CD4-positive, alpha-beta T cell (primary cell): ENCODE measurements at regions not wholly inside any gene's neighbourhood (a gene's known extent, or its start where the extent isn't known, plus 50 kb on each side); places are given as distances from the start of the nearest gene placed in this dataset.

Experiments used
- ATAC-seq: fragments of 200-7000 bp; cut with Tn5 transposase; one replicate; pipeline ENCODE4 v1.10.0; 2022; ENCODE audit warnings: mild to moderate bottlenecking; ENCODE audit not compliant: poor library complexity
- CTCF ChIA-PET: fragments of 350-600 bp; sonication (Branson Sonifier 250); formaldehyde crosslinking; loops from one replicate; lab custom pipeline; 2021; ENCODE audit warnings: antibody characterized with exemption, inconsistent platforms; lab: Charles Lee
- POLR2A ChIA-PET: fragments of 350-600 bp; sonication (Branson Sonifier 250); formaldehyde crosslinking; loops from one replicate; lab custom pipeline; 2021; ENCODE audit warnings: antibody characterized with exemption, inconsistent platforms; lab: Charles Lee
- DNase-seq, 14 experiments: peaks; one replicate each; pipeline ENCODE4 v3.0.0-alpha.2; 2013 to 2020; ENCODE audit warnings: mixed read lengths in 2 of 14
- H3K27ac ChIP-seq, 2 donors: one replicate each; pipeline versions ENCODE4 v1.5.1 to v1.7.0; 2013; ENCODE audit warnings: low read length in 2 of 2, low read depth in 1 of 2, mild to moderate bottlenecking in 1 of 2
- H3K27me3 ChIP-seq, 2 experiments: 1 replicate in 1 of 2; 2 replicates in 1 of 2; pipeline versions ENCODE4 v1.6.1 to v1.7.0; 2013; ENCODE audit warnings: low read length in 2 of 2, control low read depth in 1 of 2, mild to moderate bottlenecking in 1 of 2, moderate library complexity in 1 of 2; ENCODE audit not compliant: insufficient read depth in 2 of 2, control insufficient read depth in 1 of 2
- H3K36me3 ChIP-seq: one replicate; pipeline ENCODE4 v1.6.1; 2013; ENCODE audit warnings: low read length, control low read depth; ENCODE audit not compliant: insufficient read depth
- H3K4me1 ChIP-seq: one replicate; pipeline ENCODE4 v1.6.1; 2013; ENCODE audit warnings: low read length, control low read depth; ENCODE audit not compliant: insufficient read depth
- H3K4me3 ChIP-seq: one replicate; pipeline ENCODE4 v1.5.1; 2013; ENCODE audit warnings: mild to moderate bottlenecking, low read length, moderate library complexity
- H3K9me3 ChIP-seq, 2 experiments: 1 replicate in 1 of 2; 2 replicates in 1 of 2; pipeline versions ENCODE4 v1.6.1 to v1.7.0; 2013; ENCODE audit warnings: low read length in 2 of 2, mild to moderate bottlenecking in 2 of 2, control low read depth in 1 of 2, moderate library complexity in 1 of 2; ENCODE audit not compliant: control insufficient read depth in 1 of 2, insufficient read depth in 1 of 2
- H3K27ac Mint-ChIP-seq: one replicate; pipeline ENCODE4 v1.8.0; 2020; ENCODE audit warnings: mixed read lengths
- H3K27me3 Mint-ChIP-seq: one replicate; pipeline ENCODE4 v1.8.0; 2021; ENCODE audit warnings: mixed read lengths
- H3K36me3 Mint-ChIP-seq: one replicate; pipeline ENCODE4 v1.8.0; 2021; ENCODE audit warnings: low read depth, mixed read lengths
- H3K4me1 Mint-ChIP-seq: one replicate; pipeline ENCODE4 v1.8.0; 2021; ENCODE audit warnings: low read depth, mixed read lengths
- H3K4me3 Mint-ChIP-seq: one replicate; pipeline ENCODE4 v1.8.0; 2020; ENCODE audit warnings: mild to moderate bottlenecking, mixed read lengths
- H3K9me3 Mint-ChIP-seq: one replicate; pipeline ENCODE4 v1.8.0; 2020; ENCODE audit warnings: mixed read lengths
- intact Hi-C, 2 experiments: fragments of 100-400 bp; cut with DNase I in 1 of 2; cut with micrococcal nuclease in 1 of 2; formaldehyde crosslinking; loops; one replicate each; pipeline versions ENCODE4 v1.15.1 to v1.9.0; 2023 to 2025; cut with DNase I, micrococcal nuclease
- TF ChIP-seq, protein P1 (sequence below): fragments of 200-600 bp; IDR thresholded peaks from one replicate; pipeline ENCODE4 v1.8.0; 2022; ENCODE audit warnings: antibody characterized with exemption, mild to moderate bottlenecking

DNA sequence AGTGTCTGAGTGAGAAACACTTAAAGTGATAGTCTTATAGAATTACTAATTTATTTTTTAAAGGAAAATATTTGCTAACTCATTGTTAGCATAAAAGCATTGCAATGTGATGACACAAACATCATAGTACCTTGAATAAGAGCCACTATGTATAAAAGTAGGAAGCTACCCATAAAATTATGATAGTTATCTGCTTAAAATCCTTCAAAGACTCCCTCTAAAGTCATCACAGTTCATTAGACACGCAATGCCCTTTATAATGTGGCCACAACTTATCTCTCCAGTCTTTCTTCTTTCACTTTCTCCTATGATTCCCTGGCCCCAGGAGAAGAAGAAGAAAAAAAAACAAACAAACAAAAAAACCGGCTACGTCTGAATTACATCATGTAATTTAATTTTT, 1144.0 kb upstream of the NUDT12 start:
- Histone ChIP-seq H3K27me3 (no peaks in the 10 kb centered on the region), H3K9me3 (peaks cover 4 to 5% of the 10 kb centered on the region in 2 experiments), H3K4me3 (no peak overlapping the region), H3K4me1 (no peaks in the 10 kb centered on the region), H3K36me3 (no peaks in the 10 kb centered on the region), H3K27ac (no peak overlapping the region)
- DNase-seq, result no peak
- Mint-ChIP-seq H3K4me3 (no peak overlapping the region), H3K9me3 (no peaks in the 10 kb centered on the region), H3K27me3 (no peaks in the 10 kb centered on the region), H3K4me1 (no peaks in the 10 kb centered on the region), H3K36me3 (no peaks in the 10 kb centered on the region), H3K27ac (no peak overlapping the region)
- ChIA-PET POLR2A (no interaction called here), CTCF (no interaction called here)
- TF ChIP-seq, protein P1, sequence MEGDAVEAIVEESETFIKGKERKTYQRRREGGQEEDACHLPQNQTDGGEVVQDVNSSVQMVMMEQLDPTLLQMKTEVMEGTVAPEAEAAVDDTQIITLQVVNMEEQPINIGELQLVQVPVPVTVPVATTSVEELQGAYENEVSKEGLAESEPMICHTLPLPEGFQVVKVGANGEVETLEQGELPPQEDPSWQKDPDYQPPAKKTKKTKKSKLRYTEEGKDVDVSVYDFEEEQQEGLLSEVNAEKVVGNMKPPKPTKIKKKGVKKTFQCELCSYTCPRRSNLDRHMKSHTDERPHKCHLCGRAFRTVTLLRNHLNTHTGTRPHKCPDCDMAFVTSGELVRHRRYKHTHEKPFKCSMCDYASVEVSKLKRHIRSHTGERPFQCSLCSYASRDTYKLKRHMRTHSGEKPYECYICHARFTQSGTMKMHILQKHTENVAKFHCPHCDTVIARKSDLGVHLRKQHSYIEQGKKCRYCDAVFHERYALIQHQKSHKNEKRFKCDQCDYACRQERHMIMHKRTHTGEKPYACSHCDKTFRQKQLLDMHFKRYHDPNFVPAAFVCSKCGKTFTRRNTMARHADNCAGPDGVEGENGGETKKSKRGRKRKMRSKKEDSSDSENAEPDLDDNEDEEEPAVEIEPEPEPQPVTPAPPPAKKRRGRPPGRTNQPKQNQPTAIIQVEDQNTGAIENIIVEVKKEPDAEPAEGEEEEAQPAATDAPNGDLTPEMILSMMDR, result no peak
- intact Hi-C loops, result no loop called here
- no peak for ATAC-seq

DNA sequence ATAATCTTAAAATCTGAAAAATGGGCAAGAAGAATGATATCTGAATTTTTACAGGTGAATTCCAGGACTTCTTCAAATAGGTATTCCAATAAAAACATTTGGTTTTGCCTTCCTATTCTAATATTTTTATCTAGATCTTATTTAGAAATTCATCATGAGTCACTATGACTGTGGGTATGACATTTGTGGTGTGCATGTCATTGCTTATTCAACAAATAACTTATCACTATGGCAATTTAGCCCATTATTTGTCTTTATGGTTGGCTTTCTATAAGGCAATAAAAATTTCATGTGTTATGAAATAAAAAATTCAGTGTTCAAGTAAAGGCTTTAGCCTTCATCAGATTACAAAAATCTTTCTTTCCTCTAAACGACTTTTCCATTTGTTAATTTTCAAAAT, 1139.6 kb upstream of the NUDT12 start:
- H3K9me3 ChIP-seq, result peaks cover 12 to 13% of the 10 kb centered on the region in 2 experiments
- CTCF ChIA-PET, result no interaction called here
- Mint-ChIP-seq H3K36me3 (no peaks in the 10 kb centered on the region), H3K9me3 (peaks cover 5% of the 10 kb centered on the region), H3K27ac (no peak overlapping the region), H3K4me3 (no peak overlapping the region), H3K4me1 (no peaks in the 10 kb centered on the region), H3K27me3 (no peaks in the 10 kb centered on the region)
- H3K27me3 ChIP-seq, result no peaks in the 10 kb centered on the region
- no peaks in the 10 kb centered on the region for H3K36me3 ChIP-seq
- no peak overlapping the region for H3K27ac ChIP-seq
- DNase-seq (no peak), ATAC-seq (no peak)
- TF ChIP-seq, protein P1, result no peak
- intact Hi-C loops, result no loop called here
- H3K4me1 ChIP-seq, result no peaks in the 10 kb centered on the region
- no peak overlapping the region for H3K4me3 ChIP-seq
- POLR2A ChIA-PET, result no interaction called here

GRCh38 chr5:104699438-104699837, 1136.8 kb upstream of the NUDT12 start:
- ChIA-PET POLR2A (no interaction called here), CTCF (no interaction called here)
- Histone ChIP-seq H3K4me3 (no peak overlapping the region), H3K36me3 (no peaks in the 10 kb centered on the region), H3K4me1 (no peaks in the 10 kb centered on the region), H3K27ac (no peak overlapping the region), H3K27me3 (no peaks in the 10 kb centered on the region), H3K9me3 (peaks cover 12 to 13% of the 10 kb centered on the region in 2 experiments)
- no peaks in the 10 kb centered on the region for H3K27me3 Mint-ChIP-seq
- intact Hi-C loops, result no loop called here
- DNase-seq (no peak), ATAC-seq (no peak)
- no peaks in the 10 kb centered on the region for H3K4me1 Mint-ChIP-seq
- H3K9me3 Mint-ChIP-seq, result peaks cover 8% of the 10 kb centered on the region
- TF ChIP-seq, protein P1, result no peak
- no peak overlapping the region for H3K27ac Mint-ChIP-seq
- no peak overlapping the region for H3K4me3 Mint-ChIP-seq
- H3K36me3 Mint-ChIP-seq, result no peaks in the 10 kb centered on the region
